Activated CD4-positive, alpha-beta T cell treated with anti-CD3 and anti-CD28 coated beads, Interleukin-2, amount 50 U/mL, for 16 hours (primary cell): ENCODE measurements at regions not wholly inside any gene's neighbourhood (a gene's known extent, or its start where the extent isn't known, plus 50 kb on each side); places are given as distances from the start of the nearest gene placed in this dataset.
"Not testable (repeated sequence)": the region's sequence is repeated elsewhere in the genome, so short reads cannot be mapped to it uniquely, and the experiment has no call there.

Experiments used
- DNase-seq: peaks from one replicate; pipeline ENCODE4 v3.0.0-alpha.2; 2020

DNA sequence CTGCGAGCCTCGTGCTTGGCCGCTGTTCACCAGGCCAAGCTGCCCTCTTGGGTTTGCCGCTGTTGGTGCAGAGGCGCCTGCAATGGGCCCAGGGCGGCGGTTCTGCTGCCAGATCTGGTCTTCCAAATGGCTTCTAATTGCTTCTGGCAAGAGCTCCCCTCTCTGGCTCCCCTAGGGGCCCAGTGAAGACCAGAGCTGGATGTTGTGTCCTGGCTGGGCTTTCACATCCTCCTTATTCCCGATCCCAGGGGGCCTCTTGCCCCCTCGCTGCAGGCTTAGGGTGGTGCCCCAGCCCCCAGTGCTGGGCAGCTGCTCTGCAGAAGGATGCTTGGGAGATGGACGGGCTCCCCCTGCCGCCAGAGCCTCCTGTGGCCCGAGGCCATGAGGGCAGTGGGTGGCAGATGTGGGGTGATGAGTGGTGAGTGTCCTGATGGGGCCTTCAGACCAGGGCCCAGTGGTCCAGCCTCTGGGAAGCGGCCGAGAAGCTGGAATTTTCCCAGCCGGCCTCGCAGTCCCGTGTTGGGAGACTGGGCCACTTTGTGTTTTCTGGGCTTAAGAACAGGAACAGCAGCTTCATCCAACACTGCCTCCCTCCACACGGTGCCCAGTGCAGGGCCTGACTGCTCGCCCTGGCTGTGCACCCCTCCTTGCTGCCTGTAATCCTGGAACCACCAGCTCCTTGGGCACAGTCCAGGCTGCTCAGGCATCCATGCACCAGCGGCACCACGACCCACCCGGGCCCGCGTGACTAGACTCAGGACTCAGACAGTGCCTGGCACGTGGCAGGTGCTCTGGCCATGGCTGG, 194.8 kb downstream of the LAT start:
- DNase-seq, result not testable (repeated sequence)

GRCh38 chr16:29177888-29178726, 193.3 kb downstream of the LAT start:
- DNase-seq, result not testable (repeated sequence)

- DNase-seq, result not testable (repeated sequence)
These were observed 192.5 kb downstream of the LAT start for GRCh38 chr16:29177203-29177887.

- not testable (repeated sequence) for DNase-seq
These were observed 192.0 kb downstream of the LAT start for GRCh38 chr16:29176822-29177202.

DNA sequence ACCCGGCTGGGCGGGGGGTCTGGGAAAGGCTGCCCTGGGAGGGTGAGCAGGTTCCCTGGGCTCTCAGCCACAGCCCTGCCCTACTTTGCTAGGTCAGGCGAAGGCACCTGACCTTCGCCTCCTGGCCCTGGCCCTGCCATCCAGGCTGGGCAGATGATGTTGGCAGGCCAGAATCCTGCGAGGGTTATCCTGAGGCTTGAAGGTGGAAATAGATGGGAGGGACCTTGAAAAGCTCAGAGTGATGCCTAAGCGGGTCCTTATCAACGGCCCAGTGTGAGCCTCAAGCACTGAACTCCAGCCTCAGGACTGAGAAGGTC, 191.3 kb downstream of the LAT start:
- not testable (repeated sequence) for DNase-seq

- DNase-seq, result not testable (repeated sequence)
These were observed 190.7 kb downstream of the LAT start for GRCh38 chr16:29175411-29176153.

DNA sequence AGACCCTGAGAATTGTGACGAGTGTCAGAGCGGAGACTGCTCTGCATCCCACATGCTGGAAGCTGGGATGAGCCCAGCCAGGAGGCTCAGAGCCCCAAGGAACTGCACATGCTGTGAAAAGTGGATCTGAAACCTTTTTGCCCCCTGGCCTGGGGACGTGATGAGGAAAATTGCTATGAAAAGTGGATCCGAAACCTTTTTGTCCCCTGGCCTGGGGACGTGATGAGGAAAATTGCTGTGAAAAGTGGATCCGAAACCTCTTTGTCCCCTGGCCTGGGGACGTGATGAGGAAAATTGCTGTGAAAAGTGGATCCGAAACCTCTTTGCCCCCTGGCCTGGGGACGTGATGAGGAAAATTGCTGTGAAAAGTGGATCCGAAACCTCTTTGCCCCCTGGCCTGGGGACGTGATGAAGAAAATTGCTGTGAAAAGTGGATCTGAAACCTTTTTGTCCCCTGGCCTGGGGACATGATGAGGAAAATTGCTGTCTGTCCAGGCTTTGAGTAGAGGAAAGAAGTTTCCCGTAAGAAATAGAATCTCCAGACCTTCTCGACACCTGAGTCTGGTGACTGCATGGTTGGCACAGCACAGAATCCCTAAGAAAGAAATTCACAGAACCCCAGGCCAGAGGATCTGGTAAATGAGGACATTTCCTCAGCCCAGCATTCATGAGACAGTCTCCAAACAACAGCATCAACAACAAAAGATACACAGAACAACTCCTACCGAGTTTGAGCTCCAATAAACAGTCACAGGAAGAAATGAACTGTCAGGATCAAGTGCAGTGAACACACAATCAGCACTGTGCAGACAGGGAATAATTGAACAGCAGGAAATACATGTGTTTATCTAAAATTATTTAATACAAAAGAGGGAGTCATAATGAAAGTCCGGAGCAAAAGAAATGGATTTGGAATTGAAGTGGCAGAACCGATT, 188.8 kb downstream of the LAT start:
- not testable (repeated sequence) for DNase-seq

DNA sequence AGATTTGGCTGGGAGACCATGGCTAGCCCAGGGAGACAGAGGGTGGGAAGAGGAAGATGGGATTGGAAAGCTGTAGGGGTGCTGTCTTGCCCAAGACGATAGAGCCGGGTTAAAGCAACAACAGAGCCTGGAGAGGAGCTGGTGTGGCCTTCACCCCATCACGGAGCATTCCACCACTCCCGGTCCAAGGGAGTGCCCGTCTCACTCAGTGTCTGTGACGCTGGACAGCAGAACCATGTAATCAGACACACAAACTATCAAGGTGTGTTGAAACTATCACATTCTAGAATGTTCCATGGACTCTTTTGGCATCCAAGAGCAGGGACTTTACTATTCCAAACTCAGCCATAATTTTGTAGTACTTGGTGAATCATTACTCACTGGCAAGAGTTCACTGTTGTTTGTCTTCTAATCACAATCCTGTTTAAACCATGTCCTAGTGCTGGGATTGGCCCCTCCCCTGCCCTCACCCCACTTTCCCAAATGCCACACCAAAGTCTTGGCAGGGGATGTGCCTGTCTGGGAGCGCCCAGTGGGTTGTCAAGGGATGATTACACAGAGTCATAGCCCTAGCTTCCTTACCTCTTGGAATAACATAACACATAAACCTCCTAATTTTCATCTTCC, 187.4 kb downstream of the LAT start:
- not testable (repeated sequence) for DNase-seq

DNA sequence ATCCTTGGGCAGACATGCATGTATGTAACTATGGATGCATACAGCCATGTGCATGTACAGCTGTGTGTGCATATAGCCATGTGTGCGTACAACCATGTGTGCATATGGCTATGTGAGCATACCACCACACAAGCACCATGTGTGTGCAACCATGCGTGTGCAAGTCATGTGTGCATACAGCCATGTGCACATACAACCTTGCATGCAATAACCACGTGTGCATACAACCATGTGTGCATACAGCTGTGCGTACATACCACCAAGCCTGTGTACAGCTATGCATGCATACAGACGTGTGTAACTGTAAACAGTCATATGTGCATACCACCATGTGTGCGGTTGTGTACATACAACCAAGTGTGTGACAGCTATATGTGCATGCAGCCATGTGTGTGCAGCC, 186.4 kb downstream of the LAT start:
- not testable (repeated sequence) for DNase-seq

GRCh38 chr16:29170393-29171119, 185.7 kb downstream of the LAT start:
- not testable (repeated sequence) for DNase-seq

DNA sequence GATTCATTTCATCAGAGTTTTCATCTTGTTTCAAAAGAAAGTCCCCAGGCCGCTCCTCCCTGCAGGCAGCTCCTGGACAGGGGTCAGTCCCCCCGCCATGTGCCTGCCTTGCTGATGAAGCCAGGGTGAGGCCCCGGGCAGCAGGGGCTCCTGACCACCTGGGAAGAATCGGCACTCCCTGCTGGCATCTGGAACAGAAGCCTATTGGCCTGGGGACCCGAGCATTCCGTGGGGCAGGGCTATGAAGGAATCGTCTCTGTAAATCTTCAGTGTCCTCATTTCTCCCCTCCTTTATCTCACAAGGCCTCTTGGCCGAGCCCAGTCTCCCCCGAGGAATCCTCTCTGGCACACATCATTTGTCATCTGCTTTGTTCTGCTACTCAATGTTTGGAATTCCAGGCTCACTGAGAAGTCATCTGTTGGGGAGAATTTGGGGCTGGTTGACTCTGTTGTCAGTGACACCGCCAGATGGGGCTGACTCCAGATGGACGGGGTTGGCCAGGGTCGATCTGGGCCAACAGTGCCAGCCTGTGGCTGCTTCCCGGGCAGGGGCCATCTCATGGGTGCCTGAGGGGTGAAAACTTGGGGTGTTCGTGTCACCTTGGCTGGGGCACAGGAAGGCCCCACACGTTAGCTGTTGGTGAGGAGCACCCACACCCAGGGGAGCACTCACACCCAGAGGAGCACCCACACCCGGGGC, 184.6 kb downstream of the LAT start:
- not testable (repeated sequence) for DNase-seq

GRCh38 chr16:29168515-29169259, 183.8 kb downstream of the LAT start:
- DNase-seq, result not testable (repeated sequence)

GRCh38 chr16:29164442-29165089, 179.7 kb downstream of the LAT start:
- DNase-seq, result not testable (repeated sequence)

DNA sequence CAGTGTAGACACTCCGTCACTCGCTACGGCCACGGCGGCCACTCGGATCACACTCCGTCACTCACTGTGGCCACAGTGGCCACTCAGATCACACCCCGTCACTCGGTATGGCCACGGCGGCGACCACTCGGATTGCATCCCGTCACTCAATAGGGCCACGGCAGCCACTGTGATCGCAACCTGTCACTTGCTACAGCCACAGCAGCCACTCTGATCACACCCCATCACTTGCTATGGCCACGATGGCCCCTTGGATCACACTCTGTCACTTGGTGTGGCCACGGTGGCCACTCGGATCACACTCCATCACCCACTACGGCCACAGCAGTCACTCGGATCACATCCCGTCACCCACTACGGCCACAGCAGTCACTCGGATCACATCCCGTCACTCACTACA, 175.3 kb downstream of the LAT start:
- not testable (repeated sequence) for DNase-seq

GRCh38 chr16:29159603-29160002, 174.8 kb downstream of the LAT start:
- not testable (repeated sequence) for DNase-seq

DNA sequence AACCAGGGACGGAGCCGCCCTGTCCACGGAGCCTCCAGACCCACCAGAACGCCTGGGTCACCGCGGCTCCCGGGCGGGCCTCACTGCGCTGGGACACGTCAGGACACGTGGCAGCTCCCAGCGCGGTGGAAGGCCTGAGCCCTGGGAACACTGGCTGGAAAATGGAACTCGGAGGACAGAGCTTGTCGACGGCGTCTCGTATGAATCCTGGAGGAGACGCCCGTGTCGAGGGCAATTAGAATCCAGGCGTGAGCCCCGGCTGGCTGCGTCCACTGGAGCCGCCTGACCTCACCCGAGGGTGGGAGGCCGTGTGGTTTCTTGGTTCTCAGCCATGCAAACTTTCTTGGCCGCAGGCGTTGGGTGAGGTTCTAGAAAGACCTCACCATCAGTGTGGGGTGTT, 173.9 kb downstream of the LAT start:
- no peak for DNase-seq

- DNase-seq, result not testable (repeated sequence)
These were observed 173.4 kb downstream of the LAT start for GRCh38 chr16:29158031-29158784.
